ENCODE measurements at regions not wholly inside any gene's neighbourhood (a gene's known extent, or its start where the extent isn't known, plus 50 kb on each side); places are given as distances from the start of the nearest gene placed in this dataset.
"Not testable (repeated sequence)": the region's sequence is repeated elsewhere in the genome, so short reads cannot be mapped to it uniquely, and the experiment has no call there.

- no peak for DNase-seq
Observed at GRCh38 chr4:14368391-14368790, 633.9 kb upstream of the CPEB2 start.

DNA sequence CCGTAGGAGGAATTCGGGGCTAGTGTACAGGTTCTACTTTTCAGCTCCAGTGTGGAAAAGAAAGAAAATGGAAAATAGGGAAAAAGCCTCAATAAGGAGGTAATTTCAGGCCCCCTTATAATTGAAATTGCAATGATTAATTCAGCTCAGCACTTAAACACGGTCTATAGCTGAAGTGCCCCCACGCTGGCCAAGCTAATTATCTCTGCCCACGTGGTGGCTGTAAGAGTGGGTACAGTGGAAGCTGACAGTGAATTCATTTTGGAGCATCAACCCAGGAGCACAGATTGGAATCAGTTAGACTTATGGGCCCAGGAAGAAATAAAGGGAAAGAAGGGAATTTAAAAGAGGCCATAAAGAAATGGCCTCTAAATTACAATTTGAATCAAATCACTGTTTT lies 631.1 kb upstream of the CPEB2 start:
- DNase-seq: no peak

- DNase-seq: no peak
Observed at GRCh38 chr4:14375816-14376215, 626.5 kb upstream of the CPEB2 start.

DNA sequence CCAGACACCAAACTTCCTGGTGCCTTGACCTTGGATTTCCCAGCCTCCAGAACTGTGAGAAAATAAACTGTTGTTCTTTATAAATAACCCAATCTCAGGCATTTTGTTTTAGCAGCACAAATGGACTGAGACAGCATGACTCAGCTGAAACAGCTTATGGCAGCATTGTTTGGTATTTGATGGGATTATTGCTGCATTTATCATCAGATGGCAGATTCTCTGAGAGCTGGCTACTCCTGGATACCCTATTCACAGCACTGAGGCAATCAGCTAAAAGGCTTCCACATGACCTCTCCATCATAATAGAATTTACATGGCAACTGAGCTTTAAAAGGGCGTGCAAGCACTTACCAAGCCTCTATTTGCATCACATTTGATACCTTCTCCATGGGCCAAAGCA lies 623.1 kb upstream of the CPEB2 start:
- no peak for DNase-seq

GRCh38 chr4:14383652-14384051 lies 618.6 kb upstream of the CPEB2 start:
- DNase-seq: no peak

GRCh38 chr4:14384824-14385223 lies 617.5 kb upstream of the CPEB2 start:
- no peak for DNase-seq

DNA sequence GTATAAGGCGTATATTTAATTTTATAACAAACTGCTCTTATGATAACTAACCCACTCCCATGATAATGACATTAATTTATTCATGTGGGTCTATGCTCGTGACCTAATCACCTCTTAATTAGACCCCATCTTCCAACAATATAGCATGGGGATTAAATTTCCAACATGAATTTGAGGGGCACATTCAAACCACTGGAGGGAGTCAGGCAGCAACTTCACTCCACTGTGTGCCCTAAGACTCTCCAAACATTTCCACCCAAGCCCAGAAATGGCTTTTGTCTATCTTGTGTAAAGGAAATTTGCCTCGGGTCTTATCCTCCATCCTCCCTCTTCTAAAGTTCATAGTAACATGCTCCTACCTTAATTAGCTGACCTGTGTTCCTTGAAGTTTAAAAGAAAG lies 616.1 kb upstream of the CPEB2 start:
- DNase-seq: no peak

GRCh38 chr4:14387647-14388046 lies 614.6 kb upstream of the CPEB2 start:
- no peak for DNase-seq

GRCh38 chr4:14392378-14392777 lies 609.9 kb upstream of the CPEB2 start:
- no peak for DNase-seq

DNA sequence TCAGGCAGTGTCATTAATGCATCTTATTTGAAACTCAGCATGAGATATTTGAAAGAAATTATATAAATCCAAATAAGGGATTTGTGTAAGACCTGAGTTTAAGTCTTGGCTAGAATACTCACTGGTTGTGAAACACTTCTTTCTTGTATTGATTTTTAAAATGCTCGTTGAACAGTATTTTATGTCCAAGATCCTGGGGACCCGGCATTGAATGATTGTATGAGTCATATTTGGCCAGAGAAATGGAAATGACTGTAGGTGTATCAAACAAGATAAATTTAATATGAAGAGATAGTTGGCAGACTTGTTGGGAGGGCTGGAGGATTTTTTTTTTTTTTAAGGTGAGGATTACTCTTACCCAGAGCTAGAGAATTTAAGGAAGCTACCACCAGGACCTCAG lies 606.1 kb upstream of the CPEB2 start:
- DNase-seq: no peak

DNA sequence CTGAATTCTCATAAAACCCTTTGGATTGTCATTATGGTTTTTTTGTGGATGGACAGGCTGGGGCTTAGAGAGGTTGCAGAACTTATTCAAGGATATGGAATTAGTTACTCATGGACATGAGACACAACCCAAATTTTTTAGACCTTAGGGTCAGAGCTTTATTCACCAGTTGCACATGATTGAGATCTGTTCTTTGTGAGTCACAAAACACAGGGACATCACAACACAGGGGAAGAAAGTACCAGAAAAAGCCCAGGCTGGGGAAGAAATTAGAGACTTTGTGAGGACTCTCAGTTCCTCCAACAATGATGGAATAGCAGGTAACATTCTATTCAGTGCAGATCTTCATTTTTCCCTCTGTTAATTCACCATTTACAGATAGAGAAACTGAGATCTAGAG lies 602.4 kb upstream of the CPEB2 start:
- no peak for DNase-seq

DNA sequence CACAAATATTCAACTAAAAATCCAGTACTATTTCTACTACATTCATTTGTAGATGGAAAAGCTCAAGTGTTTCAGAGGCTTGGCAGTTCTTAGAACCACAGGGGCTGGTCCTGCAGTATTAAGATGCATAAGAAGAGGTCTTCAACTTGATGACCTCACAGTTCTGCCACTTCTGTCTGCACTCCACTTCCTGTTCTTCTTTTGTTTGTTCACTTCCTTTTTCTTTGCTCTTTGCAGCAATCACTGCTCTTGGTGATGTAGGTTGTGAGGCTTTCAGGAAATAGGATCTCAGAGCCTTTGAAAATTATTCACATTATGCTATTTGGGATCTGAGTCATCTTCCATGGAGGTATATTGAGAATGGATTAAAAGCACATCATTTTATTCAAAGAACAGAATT lies 602.0 kb upstream of the CPEB2 start:
- no peak for DNase-seq

- no peak for DNase-seq
Observed at GRCh38 chr4:14403132-14403531, 599.1 kb upstream of the CPEB2 start.

DNA sequence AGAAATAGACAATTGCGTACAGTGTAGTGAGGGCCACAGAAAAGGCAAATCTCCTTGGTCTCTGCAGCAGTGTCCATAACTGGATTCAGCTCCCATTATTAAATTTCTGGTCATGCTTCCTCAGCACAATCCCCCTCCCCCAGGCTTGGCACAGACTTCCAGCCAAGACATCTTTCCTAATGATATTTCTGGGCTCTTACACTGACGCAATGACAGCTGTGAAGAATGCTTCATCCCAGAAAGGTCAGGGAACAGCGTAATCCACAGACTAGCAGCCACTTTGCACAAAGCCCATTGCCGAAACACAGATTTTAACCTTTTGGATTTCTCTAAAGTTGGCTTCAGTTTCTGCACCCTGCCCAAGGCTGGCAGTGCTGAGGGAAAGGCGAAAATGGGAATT lies 597.6 kb upstream of the CPEB2 start:
- DNase-seq: peak in 2 of 3 donors; percentile 8 to 20

DNA sequence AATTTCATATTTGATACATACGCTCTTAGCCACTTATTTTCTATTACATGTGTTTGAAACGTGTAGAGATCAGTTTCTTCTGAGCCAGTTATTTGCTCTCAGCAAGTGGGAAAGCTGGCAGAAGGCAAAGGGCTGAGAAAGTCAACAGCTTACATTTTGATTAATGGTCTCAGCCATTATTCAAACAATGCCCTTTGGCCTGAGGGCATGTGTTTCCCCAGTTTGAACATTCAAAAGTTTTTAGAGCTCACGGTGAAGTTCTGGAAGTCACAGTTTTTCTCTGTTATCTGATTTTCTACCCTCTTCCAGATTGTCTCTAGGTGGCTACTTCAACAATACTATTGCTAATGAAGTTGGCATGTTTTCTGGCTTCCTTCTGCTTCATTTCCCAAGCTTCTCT lies 591.8 kb upstream of the CPEB2 start:
- no peak for DNase-seq

- peak in 1 of 3 donors; percentile 31 for DNase-seq
Observed at GRCh38 chr4:14415146-14415545, 587.1 kb upstream of the CPEB2 start.

GRCh38 chr4:14419516-14419915 lies 582.8 kb upstream of the CPEB2 start:
- no peak for DNase-seq

DNA sequence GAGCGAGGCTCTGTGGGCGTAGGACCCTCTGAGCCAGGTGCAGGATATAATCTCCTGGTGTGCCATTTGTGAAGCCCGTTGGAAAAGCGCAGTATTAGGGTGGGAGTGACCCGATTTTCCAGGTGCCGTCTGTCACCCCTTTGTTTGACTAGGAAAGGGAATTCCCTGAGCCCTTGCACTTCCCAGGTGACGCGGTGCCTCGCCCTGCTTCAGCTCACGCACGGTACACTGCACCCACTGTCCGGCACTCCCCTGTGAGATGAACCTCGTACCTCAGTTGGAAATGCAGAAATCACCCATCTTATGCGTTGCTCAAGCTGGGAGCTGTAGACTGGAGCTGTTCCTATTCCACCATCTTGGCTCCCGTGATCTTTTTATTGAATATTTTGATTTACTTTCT lies 576.0 kb upstream of the CPEB2 start:
- not testable (repeated sequence) for DNase-seq

GRCh38 chr4:14428125-14428524 lies 574.2 kb upstream of the CPEB2 start:
- DNase-seq: no peak

- DNase-seq: no peak
Observed at GRCh38 chr4:14431155-14432134, 570.8 kb upstream of the CPEB2 start.

DNA sequence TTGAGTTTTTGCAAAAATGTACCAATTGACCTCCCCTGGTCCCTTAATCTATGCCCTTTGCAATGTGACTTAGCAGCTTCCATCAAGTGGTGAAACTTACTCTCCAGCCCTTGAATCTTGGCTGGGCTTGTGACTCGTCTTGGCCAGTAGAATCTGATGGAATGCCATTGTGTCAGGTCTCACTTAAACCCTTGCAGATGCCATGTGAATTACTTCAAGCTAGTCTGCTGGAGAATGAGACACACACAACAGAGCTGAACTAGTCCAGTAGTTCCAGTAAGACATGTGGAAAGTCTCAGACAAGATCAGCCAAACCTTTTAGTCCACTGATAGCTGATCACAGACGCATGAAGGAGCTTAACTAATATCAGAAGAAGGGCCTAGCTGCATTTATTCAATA lies 567.8 kb upstream of the CPEB2 start:
- DNase-seq: no peak

DNA sequence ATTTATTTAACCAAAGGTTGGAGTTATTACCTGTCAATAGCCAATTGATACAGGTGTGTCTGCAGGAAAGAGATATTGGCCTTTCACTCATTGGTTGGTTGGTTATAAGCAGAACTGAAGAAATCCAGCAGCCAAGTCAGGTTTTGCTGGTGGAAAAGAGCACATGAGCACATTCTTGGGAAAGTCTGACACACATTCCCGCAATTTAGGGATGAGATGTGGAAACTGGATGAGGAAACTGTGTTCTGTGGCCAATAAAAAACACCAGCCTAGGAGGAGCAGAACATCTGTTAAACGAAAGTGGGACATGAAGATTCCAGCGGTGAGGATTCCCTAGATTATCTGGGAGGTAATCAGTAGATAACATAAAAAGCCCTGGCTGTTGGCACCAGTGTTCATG lies 567.4 kb upstream of the CPEB2 start:
- DNase-seq: no peak

GRCh38 chr4:14441561-14441960 lies 560.7 kb upstream of the CPEB2 start:
- no peak for DNase-seq

- DNase-seq: no peak
Observed at GRCh38 chr4:14445882-14446281, 556.4 kb upstream of the CPEB2 start.

All from muscle of back (tissue), 3 donors.